ENCODE measurements at regions not wholly inside any gene's neighbourhood (a gene's known extent, or its start where the extent isn't known, plus 50 kb on each side); places are given as distances from the start of the nearest gene placed in this dataset.
"Not testable (repeated sequence)": the region's sequence is repeated elsewhere in the genome, so short reads cannot be mapped to it uniquely, and the experiment has no call there.

DNA sequence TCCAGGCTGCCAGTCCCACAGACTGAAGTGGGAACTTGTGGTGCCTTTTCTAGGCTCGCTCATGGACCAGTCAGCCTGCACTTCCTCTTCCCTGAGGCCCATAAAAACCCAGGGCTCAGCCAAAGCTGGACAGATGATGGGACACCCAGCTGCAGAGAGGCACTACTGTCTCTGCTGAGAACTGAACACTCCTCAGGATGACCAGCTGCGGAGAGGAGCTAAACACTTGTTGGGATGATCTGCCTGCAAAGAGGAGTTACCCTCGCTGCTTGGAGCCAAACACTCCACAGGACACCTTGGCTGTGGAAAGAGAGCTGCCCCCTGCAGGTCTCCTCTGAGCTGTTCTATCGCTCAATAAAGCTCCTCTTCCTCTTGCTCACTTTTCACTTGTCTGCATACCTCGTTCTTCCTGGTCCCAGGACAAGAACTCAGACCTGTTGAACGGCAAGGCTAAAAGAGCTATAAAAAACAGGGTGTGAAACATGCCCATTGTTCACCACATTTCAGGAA lies 465.5 kb downstream of the GUCY1A2 start:
- DNase-seq = no peak

DNA sequence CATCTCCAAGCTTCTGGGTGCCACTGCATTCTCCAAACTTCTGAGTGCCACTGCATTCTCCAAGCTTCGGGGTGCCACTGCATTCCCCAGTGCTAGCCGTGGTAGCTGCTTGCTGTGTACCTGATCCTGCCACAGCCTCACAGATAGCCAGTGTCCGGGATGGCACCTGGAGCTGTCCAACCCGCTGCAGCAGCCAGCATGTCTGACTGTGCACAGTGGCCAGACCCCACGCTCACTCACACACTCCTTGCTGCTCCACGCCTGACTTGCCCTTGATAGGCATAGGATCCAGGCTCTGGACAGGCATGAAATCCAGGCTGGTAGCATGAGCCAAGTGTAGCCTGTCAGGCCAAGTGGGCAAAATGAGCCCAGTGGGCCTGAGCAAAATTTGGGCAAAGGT lies 465.0 kb downstream of the GUCY1A2 start:
- no peak for DNase-seq

DNA sequence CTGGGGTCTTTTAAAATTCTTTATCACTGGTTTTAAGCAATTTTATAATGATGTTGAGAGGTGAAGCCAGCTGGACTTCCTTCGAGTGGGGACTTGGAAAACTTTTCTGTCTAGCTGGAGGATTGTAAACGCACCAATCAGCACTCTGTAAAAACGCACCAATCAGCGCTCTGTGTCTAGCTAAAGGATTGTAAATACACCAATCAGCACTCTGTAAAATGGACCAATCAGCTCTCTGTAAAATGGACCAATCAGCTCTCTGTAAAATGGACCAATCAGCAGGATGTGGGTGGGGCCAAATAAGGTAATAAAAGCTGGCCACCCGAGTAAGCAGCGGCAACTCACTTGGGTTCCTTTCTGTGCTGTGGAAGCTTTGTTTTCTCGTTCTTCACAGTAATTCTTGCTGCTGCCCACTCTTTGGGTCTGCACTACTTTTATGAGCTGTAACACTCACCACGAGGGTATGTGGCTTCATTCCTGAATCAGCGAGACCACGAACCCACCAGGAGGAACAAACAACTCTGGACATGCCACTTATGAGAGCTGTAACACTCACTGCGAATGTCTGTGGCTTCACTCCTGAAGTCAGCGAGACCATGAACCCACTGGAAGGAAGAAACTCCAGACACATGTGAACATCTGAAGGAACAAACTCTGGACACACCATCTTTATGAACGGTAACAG lies 462.6 kb downstream of the GUCY1A2 start:
- not testable (repeated sequence) for DNase-seq

DNA sequence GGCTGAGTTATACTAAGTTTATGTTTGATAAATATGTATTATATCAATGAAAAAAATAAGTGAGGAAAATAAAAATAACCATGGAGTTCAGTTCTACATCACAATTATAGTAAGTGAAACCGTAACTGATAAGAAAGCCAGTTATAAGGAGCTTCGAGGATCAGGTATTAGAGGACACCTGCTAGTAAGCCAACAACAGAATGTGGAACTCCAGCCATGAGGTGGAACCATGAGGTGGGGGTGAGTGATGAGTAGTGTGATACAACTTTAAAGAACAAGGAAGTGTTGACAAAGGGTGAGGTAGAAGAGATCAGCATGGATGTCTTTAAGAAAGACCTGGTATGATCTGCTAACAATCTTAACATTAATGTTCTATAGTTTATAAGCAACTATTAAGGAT lies 452.9 kb downstream of the GUCY1A2 start:
- DNase-seq = no peak

DNA sequence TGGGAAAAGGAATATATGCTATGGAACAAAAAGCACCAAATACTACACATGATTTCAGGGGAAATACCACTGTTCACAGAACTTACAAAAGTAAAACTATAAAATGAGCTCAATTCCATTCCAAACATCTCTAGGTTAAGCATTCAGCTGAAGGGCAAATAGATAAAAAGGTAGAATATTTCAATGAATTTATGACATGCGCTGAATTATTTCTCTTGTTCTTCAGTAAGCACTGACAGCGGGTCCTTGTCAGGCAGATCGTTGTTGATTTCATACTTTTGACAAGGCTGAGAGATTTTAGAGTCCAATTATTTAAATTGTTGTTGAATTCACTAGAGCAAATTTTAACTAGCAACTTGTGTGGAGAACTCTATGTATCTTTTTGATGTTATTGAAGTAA lies 449.6 kb downstream of the GUCY1A2 start:
- DNase-seq = no peak

DNA sequence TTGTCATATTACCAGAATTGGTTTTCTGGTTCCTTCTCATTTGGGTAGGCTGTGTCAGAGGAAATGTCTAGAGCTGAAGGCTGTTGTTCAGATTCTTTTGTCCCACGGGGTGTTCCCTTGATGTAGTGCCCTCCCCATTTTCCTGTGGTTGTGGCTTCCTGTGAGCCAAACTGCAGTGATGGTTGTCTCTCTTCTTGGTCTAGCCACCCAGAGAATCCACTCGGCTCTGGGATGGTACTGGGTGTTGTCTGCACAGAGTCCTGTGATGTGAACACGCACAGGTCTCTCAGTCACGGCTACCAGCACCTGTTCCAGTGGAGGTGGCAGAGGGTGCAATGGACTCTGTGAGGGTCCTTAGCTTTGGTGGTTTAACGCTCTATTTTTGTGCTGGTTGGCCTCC lies 440.9 kb downstream of the GUCY1A2 start:
- not testable (repeated sequence) for DNase-seq

DNA sequence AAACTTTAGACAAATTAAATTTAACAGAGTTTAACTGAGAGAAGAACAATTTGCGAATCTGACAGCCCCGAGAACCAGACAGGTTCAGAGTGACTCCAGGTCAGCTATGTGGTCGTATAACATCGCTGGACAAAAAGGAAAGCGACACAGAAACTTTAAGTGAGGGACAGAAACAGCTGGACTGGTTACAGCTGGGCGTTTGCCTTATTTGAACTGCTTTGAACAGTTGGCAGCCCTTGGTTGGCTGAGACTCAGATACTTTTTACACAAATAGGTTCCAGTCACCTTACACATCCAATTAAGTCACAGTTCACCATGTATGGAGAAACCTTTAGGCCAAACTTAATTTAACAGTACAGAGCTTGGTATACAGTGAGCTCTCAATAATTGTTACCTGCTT lies 436.9 kb downstream of the GUCY1A2 start:
- no peak for DNase-seq

DNA sequence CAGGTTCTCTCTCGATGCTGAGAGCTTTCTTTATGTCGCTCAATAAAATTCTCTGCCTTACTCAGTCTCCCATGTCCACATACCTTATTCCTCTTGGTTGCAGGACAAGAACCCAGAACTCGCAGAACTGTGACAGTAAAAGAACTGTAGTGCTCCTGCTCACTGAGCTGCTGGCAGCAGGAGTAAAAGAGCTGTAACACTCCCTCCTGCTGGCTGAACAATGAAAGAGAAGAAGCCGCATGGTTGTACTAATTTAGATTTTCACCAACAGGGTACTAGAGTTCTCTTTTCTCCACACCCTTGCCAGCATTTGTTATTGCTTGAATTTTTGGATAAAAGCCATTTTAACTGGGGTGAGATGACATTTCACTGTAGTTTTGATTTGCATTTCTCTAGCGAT lies 433.2 kb downstream of the GUCY1A2 start:
- DNase-seq = no peak

DNA sequence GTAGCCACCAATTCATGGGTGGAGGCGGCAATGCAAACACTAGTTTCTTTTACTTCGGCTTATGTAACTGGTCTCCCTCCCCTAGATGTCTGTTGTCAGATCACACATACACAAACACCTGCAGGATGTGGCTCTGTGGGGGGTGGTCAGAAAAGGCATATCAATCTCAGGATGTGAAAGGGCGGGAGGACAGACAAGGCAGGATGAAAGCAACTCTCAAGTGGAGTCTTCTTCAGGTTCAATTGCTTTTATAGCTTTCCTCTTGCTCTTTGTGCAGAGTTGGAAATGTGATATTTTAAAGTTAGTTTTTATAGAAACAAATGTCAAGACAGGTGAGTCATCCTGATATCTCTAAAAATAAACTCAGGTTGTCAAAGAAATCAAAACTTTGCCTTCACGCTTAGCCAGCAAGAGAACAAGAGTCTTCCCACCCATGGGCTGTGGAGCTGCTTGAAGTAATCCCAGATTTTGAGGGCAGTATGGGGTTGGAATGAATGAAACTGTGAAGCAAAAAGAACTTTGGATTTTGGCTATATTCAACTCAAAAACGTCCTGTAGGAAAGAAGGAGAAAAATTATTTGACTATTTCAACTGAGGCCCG lies 423.4 kb downstream of the GUCY1A2 start:
- DNase-seq = no peak

DNA sequence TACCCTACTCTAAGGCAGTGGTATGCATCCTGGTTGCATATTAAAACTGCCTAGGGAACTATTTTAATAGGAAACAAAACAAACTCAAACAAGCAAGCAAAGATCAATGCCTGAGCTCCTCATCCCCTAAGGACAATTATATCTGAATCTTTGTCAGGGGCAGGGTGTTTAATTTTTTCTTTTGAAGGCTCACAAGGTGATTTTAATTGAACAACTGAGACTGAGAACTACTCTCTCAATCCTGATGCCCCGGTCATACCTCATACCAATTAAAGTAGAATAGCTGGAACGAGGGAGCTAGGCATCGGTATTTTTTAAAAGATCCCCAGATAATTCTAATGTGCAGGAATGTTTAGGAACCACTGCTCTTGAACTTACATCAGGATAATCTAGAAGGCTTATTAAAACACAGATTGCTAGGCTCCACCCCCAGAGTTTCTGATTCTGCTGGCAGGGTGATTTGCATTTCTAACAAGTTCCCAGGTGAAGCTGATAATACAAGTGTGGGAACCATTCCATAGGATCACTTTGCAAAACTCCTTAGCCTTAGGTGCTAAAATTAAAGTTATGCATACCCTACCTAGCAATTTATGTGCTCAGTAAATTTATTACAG lies 416.5 kb downstream of the GUCY1A2 start:
- no peak for DNase-seq

DNA sequence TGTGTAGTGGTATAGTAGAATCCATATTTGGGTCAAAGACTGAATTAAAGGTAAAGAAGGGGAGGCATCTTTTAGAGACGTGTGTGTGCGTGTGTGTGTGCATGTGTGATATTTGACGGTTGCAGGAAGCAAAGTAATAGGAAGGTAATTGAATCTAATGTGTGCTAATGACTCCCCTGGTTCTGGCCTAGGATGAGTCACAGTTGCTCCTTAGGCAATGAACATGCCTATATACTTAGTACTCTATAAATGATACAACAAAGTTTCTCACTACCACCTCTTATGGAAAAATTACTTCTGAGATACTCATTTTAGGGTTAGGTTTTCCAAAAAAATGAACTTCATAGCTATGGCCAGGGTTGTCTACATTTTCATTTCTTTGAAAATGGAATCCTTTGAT lies 409.6 kb downstream of the GUCY1A2 start:
- no peak for DNase-seq

DNA sequence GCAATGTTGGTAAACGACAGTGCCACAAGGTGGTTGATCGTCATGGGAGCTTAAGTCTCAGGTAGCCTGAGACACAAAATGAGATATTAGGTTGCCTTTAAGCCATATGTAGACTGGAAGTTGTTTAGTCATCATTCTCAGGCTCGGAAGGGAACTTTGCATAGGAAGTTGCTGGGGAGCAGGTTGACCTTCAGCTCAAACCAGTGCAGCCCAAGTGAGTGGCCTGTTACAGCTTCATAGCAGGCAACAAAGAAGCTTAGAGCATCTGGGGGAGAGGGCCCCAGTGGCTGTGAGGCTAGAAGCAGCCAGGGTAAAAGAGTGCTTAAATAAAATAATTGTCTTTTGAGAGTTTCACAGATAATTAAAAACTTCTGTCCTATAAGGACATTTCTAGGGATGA lies 404.0 kb downstream of the GUCY1A2 start:
- no peak for DNase-seq

DNA sequence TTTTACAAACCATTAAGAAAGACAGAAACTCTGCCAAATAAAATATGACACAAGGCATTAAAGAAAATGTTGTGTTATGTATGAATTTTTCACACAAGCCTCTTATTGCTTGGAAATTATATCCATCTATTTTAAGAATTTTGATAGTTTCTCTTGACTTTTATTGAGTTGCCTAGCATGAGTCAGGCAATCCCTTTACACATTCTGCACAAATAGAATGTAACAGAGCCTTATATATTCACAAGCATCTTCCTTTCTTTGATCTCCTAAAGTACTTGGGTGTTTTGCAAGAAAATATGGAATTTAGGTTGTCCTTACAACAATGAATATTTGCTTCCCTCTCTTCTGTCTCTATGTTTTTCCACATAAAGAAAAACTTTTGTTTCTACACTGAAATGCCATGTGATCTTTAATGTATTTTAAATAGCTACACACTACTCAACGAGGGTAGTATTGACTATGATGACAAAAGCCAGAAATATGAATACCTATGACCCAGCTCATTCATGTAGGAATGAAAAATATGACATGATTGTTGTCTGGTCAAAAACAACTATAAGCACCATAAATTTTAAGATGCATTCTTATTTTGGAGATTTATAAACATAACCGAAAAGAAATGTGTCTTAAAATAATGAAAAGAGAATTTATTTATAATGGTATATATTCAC lies 398.8 kb downstream of the GUCY1A2 start:
- no peak for DNase-seq

DNA sequence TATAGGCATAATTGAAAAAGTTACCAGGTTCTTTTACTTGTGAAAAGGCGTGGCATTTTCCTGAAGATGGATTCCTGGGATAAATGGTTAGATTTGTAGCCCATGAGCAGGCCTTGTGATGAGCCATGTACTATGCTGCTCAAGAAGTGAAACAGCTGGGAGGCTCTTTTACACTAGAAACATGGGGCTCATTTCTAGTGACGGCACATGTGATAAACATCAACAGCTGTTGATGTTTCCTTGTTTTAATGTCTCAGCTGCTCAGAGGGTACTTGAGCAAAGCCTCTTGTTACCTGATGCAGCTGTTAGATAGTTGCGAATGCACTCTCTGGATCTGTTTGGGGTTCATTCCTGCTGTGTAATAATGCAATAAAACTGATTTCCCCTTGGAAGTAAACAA lies 396.8 kb downstream of the GUCY1A2 start:
- DNase-seq = no peak

Measured in amygdala (tissue), 56 donors.